GM12878 (cell line): ENCODE measurements at regions not wholly inside any gene's neighbourhood (a gene's known extent, or its start where the extent isn't known, plus 50 kb on each side); places are given as distances from the start of the nearest gene placed in this dataset.

Experiments
- ATAC-seq: fragments of 200-7000 bp; cut with Tn5 transposase; 3 replicates; pipeline ENCODE4 v1.9.1; 2020; ENCODE audit warnings: mild to moderate bottlenecking, moderate library complexity
- BruUV-seq: library from RNA; stranded (reverse); fragments of 400-500 nt; replicated peaks from 2 replicates; lab custom pipeline; 2021; lab: Mats Ljungman, UMichigan
- CTCF ChIA-PET: fragments of 300-600 bp; sonication (Branson Sonifier 250); formaldehyde crosslinking; extraction: SDS; loops from one replicate; lab custom pipeline; 2021; ENCODE audit warnings: inconsistent platforms; lab: Yijun Ruan, JAX
- POLR2A ChIA-PET: fragments of 350-600 bp; formaldehyde crosslinking; extraction: SDS; loops from one replicate; lab custom pipeline; 2021; ENCODE audit warnings: inconsistent platforms; lab: Charles Lee
- RAD21 ChIA-PET: fragments of 300-600 bp; sonication (Branson Sonifier 250); formaldehyde crosslinking; loops from one replicate; lab custom pipeline; 2023; ENCODE audit warnings: antibody characterized with exemption; ENCODE audit not compliant: unreplicated experiment; lab: Charles Lee
- SMC1A ChIA-PET: fragments of 300-600 bp; sonication (Branson Sonifier 250); formaldehyde crosslinking; loops from one replicate; lab custom pipeline; 2023; ENCODE audit not compliant: unreplicated experiment, uncharacterized antibody; lab: Charles Lee
- DNase-seq: peaks from one replicate; pipeline ENCODE4 v3.0.0-alpha.2; 2011; ENCODE audit warnings: low read depth, low spot score
- FAIRE-seq: peaks from 3 replicates; lab custom pipeline; 2011; peaks lifted over from hg19 to GRCh38; lab: Jason Lieb, UNC
- H2AFZ ChIP-seq: 2 replicates; pipeline ENCODE4 v1.6.0; 2011; ENCODE audit warnings: low read depth, low read length, control low read depth; ENCODE audit not compliant: control insufficient read depth
- H3K27ac ChIP-seq: 2 replicates; pipeline ENCODE4 v1.5.1; 2011; ENCODE audit warnings: control low read depth; ENCODE audit not compliant: control insufficient read depth, insufficient read depth
- H3K27me3 ChIP-seq, 2 experiments: replicated peaks in 1 of 2; 2 replicates each; pipeline versions ENCODE4 v1.6.0 to v1.6.1; 2011; ENCODE audit warnings: low read length in 1 of 2; ENCODE audit not compliant: control insufficient read depth in 2 of 2, insufficient read depth in 2 of 2
- H3K36me3 ChIP-seq, 2 experiments: 2 replicates each; pipeline ENCODE4 v1.5.1; 2011; ENCODE audit warnings: low read length in 1 of 2; ENCODE audit not compliant: control insufficient read depth in 2 of 2, insufficient read depth in 2 of 2
- H3K4me1 ChIP-seq: 2 replicates; pipeline ENCODE4 v1.6.1; 2011; ENCODE audit warnings: mild to moderate bottlenecking, low read length, moderate library complexity, mixed read lengths; ENCODE audit not compliant: control insufficient read depth, insufficient read depth
- H3K4me2 ChIP-seq: 2 replicates; pipeline ENCODE4 v1.6.0; 2011; ENCODE audit warnings: control low read depth; ENCODE audit not compliant: control insufficient read depth, insufficient read depth
- H3K4me3 ChIP-seq: fragments of 200-600 bp; sonication (generic); 2 replicates; pipeline ENCODE4 v1.5.1; 2016
- H3K79me2 ChIP-seq: 2 replicates; pipeline ENCODE4 v1.6.0; 2011; ENCODE audit warnings: low read length; ENCODE audit not compliant: control insufficient read depth, insufficient read depth
- H3K9ac ChIP-seq: 2 replicates; pipeline ENCODE4 v1.8.0; 2011; ENCODE audit warnings: low read length, control low read depth, mixed read lengths; ENCODE audit not compliant: control insufficient read depth, insufficient read depth
- H3K9me3 ChIP-seq: replicated peaks from 3 replicates; pipeline ENCODE4 v1.5.1; 2011; ENCODE audit warnings: mild to moderate bottlenecking, low read length; ENCODE audit not compliant: control insufficient read depth, insufficient read depth
- H4K20me1 ChIP-seq: 2 replicates; pipeline ENCODE4 v1.6.0; 2011; ENCODE audit not compliant: control insufficient read depth, insufficient read depth
- CBX3 ChIP-seq: fragments of 200-600 bp; sonication (generic); IDR thresholded peaks from 2 replicates; pipeline ENCODE4 v1.6.1; 2016; ENCODE audit warnings: low read depth, borderline replicate concordance
- CEBPB ChIP-seq, 2 experiments: fragments of 150-350 bp in 1 of 2; IDR thresholded peaks; 2 replicates each; pipeline ENCODE4 v1.6.1; 2012 to 2014; ENCODE audit warnings: low read depth in 2 of 2, low read length in 2 of 2, borderline replicate concordance in 1 of 2, inconsistent platforms in 1 of 2
- ELK1 ChIP-seq: IDR thresholded peaks from 2 replicates; pipeline ENCODE4 v1.6.1; 2012; ENCODE audit warnings: low read depth, low read length, improper control_type of control experiment
- ESRRA ChIP-seq: IDR thresholded peaks from 2 replicates; pipeline ENCODE4 v1.6.1; 2012; ENCODE audit warnings: mild to moderate bottlenecking, low read length, improper control_type of control experiment
- HDAC6 ChIP-seq: fragments of 200-600 bp; sonication (generic); IDR thresholded peaks from one replicate; pipeline ENCODE4 v1.8.0; 2017; ENCODE audit warnings: antibody characterized with exemption; ENCODE audit not compliant: unreplicated experiment
- KAT2A ChIP-seq: conservative IDR thresholded peaks from 2 replicates; pipeline ENCODE4 v1.6.1; 2011; ENCODE audit warnings: low read depth, low read length; ENCODE audit not compliant: control insufficient read depth
- MEF2A ChIP-seq: IDR thresholded peaks from 2 replicates; pipeline ENCODE4 v1.6.1; 2011; ENCODE audit warnings: low read depth, mild to moderate bottlenecking, low read length, moderate library complexity; ENCODE audit not compliant: insufficient read depth
- MEF2B ChIP-seq: fragments of 450-650 bp; IDR thresholded peaks from 2 replicates; pipeline ENCODE4 v1.6.1; 2018; ENCODE audit warnings: mild to moderate bottlenecking, moderate library complexity; ENCODE audit not compliant: partially characterized antibody, poor library complexity, severe bottlenecking
- NFYB ChIP-seq: IDR thresholded peaks from 2 replicates; pipeline ENCODE4 v1.6.1; 2011; ENCODE audit warnings: low read depth, mild to moderate bottlenecking, low read length, improper control_type of control experiment, moderate library complexity; ENCODE audit not compliant: insufficient read depth
- NRF1 ChIP-seq: conservative IDR thresholded peaks from 2 replicates; pipeline ENCODE4 v1.6.1; 2011; ENCODE audit warnings: mild to moderate bottlenecking, low read depth, low read length, improper control_type of control experiment
- POLR2AphosphoS5 ChIP-seq: IDR thresholded peaks from 2 replicates; pipeline ENCODE4 v1.6.1; 2011; ENCODE audit warnings: mild to moderate bottlenecking, low read length, inconsistent platforms
- PRDM15 ChIP-seq: fragments of 450-650 bp; formaldehyde crosslinking; IDR thresholded peaks from 2 replicates; pipeline ENCODE4 v1.4.0; 2020; ENCODE audit warnings: mild to moderate bottlenecking, moderate library complexity
- RAD21 ChIP-seq: IDR thresholded peaks from 2 replicates; pipeline ENCODE4 v1.6.1; 2011; ENCODE audit warnings: mild to moderate bottlenecking, low read depth, low read length, moderate library complexity; ENCODE audit not compliant: insufficient read depth
- RBBP5 ChIP-seq: fragments of 200-600 bp; sonication (generic); conservative IDR thresholded peaks from 2 replicates; pipeline ENCODE4 v1.6.1; 2016
- RCOR1 ChIP-seq: conservative IDR thresholded peaks from 2 replicates; pipeline ENCODE4 v1.6.1; 2012; ENCODE audit warnings: low read depth, low read length, improper control_type of control experiment
- SMAD5 ChIP-seq: IDR thresholded peaks from 2 replicates; pipeline ENCODE4 v1.6.1; 2016; ENCODE audit warnings: antibody characterized with exemption, low read depth
- TAF1 ChIP-seq: IDR thresholded peaks from 2 replicates; pipeline ENCODE4 v1.6.1; 2011; ENCODE audit warnings: mild to moderate bottlenecking, low read depth, low read length, borderline replicate concordance
- WGBS: methylation state at CpG from one replicate; pipeline ENCODE4 v1.1.6; 2016; ENCODE audit warnings: low lambda C conversion rate; ENCODE audit not compliant: insufficient replicate concordance, insufficient coverage; ENCODE audit errors: missing lambda C conversion rate; 5-methylcytosine and 5-hydroxymethylcytosine counted together
- in situ Hi-C: fragments of 300-500 bp; cut with MboI; formaldehyde crosslinking; loops from 9 replicates; pipeline ENCODE4 v1.14.3; 2018; ENCODE audit warnings: mixed read lengths
- intact Hi-C: fragments of 100-400 bp; cut with micrococcal nuclease; formaldehyde crosslinking; loops from one replicate; pipeline ENCODE4 v1.14.2; 2022; ENCODE audit not compliant: unreplicated experiment
- TF ChIP-seq, protein P1 (sequence below): IDR thresholded peaks from 2 replicates; pipeline ENCODE4 v1.6.1; 2012; ENCODE audit warnings: mild to moderate bottlenecking, low read depth, low read length

- Histone ChIP-seq H3K9me3 (no peaks in the 10 kb centered on the region), H3K27ac (no peak overlapping the region), H3K4me1 (no peaks in the 10 kb centered on the region), H2AFZ (no peak overlapping the region), H3K9ac (no peak overlapping the region), H3K36me3 (no peaks in the 10 kb centered on the region), H4K20me1 (no peaks in the 10 kb centered on the region), H3K4me2 (no peak overlapping the region), H3K27me3 (no peaks in the 10 kb centered on the region), H3K79me2 (no peaks in the 10 kb centered on the region), H3K4me3 (no peak overlapping the region)
- ChIA-PET RAD21 (no interaction called here), SMC1A (no interaction called here), CTCF (interaction anchor here (0.8 kb wide), 1 partner anchor 11 kb away, joined by 3 read pairs; no protein-coding TSS in a partner anchor), POLR2A (no interaction called here)
- in situ Hi-C loops (no loop called here), intact Hi-C loops (no loop called here)
- FAIRE-seq (no peak), ATAC-seq (no peak), DNase-seq (no peak)
- no TSS peak for BruUV-seq
- 0% methylated on average over 1 of the region's 1 CpG for WGBS
- TF ChIP-seq PRDM15 (CRISPR knock-in tag) (no peak), MEF2B (no peak), KAT2A (no peak), NFYB (no peak), ELK1 (no peak), RCOR1 (no peak), TAF1 (no peak), HDAC6 (no peak), MEF2A (no peak), POLR2AphosphoS5 (no peak), RBBP5 (no peak), RAD21 (no peak), CEBPB (IDR thresholded peaks at IDR 0.05; ENCODE audit: borderline replicate concordance in 1 of 2, low read depth in 2 of 2, low read length in 2 of 2) (no peak), ESRRA (no peak), CBX3 (no peak), NRF1 (no peak), SMAD5 (no peak)
- TF ChIP-seq, protein P1, sequence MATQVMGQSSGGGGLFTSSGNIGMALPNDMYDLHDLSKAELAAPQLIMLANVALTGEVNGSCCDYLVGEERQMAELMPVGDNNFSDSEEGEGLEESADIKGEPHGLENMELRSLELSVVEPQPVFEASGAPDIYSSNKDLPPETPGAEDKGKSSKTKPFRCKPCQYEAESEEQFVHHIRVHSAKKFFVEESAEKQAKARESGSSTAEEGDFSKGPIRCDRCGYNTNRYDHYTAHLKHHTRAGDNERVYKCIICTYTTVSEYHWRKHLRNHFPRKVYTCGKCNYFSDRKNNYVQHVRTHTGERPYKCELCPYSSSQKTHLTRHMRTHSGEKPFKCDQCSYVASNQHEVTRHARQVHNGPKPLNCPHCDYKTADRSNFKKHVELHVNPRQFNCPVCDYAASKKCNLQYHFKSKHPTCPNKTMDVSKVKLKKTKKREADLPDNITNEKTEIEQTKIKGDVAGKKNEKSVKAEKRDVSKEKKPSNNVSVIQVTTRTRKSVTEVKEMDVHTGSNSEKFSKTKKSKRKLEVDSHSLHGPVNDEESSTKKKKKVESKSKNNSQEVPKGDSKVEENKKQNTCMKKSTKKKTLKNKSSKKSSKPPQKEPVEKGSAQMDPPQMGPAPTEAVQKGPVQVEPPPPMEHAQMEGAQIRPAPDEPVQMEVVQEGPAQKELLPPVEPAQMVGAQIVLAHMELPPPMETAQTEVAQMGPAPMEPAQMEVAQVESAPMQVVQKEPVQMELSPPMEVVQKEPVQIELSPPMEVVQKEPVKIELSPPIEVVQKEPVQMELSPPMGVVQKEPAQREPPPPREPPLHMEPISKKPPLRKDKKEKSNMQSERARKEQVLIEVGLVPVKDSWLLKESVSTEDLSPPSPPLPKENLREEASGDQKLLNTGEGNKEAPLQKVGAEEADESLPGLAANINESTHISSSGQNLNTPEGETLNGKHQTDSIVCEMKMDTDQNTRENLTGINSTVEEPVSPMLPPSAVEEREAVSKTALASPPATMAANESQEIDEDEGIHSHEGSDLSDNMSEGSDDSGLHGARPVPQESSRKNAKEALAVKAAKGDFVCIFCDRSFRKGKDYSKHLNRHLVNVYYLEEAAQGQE = no peak
Measured at GRCh38 chr9:23287390-23287789, 538.6 kb downstream of the ELAVL2 start.
